ENCODE measurements at regions not wholly inside any gene's neighbourhood (a gene's known extent, or its start where the extent isn't known, plus 50 kb on each side); places are given as distances from the start of the nearest gene placed in this dataset.

- no peak for TF ChIP-seq CTCF (IDR thresholded peaks at IDR 0.05)
- TF ChIP-seq POLR2A (IDR thresholded peaks at IDR 0.05), result no peak
These were observed 56.5 kb downstream of the NAV1 start for GRCh38 chr1:201595381-201595780.

All from right lobe of liver (tissue), 4 donors.